WTC11 (cell line): ENCODE measurements at regions not wholly inside any gene's neighbourhood (a gene's known extent, or its start where the extent isn't known, plus 50 kb on each side); places are given as distances from the start of the nearest gene placed in this dataset.

ENCODE experiments used
- ATAC-seq: fragments of 200-7000 bp; cut with Tn5 transposase; 2 replicates; pipeline ENCODE4 v1.10.0; 2021; ENCODE audit warnings: mild to moderate bottlenecking, moderate library complexity
- CTCF ChIA-PET: fragments of 300-600 bp; sonication (Branson Sonifier 250); formaldehyde crosslinking; loops from one replicate; lab custom pipeline; 2021; ENCODE audit warnings: antibody characterized with exemption; lab: Charles Lee
- POLR2A ChIA-PET: fragments of 350-600 bp; sonication (Branson Sonifier 250); formaldehyde crosslinking; loops from one replicate; lab custom pipeline; 2021; ENCODE audit warnings: antibody characterized with exemption; lab: Charles Lee
- DNase-seq: peaks from one replicate; pipeline ENCODE4 v3.0.0; 2021; ENCODE audit warnings: low spot score
- H3K27ac Mint-ChIP-seq: 2 replicates; pipeline ENCODE4 v1.8.0; 2021; ENCODE audit warnings: mixed read lengths
- H3K27me3 Mint-ChIP-seq: 2 replicates; pipeline ENCODE4 v1.8.0; 2021; ENCODE audit warnings: low read depth, mild to moderate bottlenecking, moderate library complexity, mixed read lengths
- H3K36me3 Mint-ChIP-seq: 2 replicates; pipeline ENCODE4 v1.8.0; 2021; ENCODE audit warnings: mixed read lengths
- H3K4me1 Mint-ChIP-seq: 2 replicates; pipeline ENCODE4 v1.8.0; 2022; ENCODE audit warnings: mixed read lengths
- H3K4me3 Mint-ChIP-seq: 2 replicates; pipeline ENCODE4 v1.8.0; 2021; ENCODE audit warnings: mild to moderate bottlenecking, moderate library complexity, mixed read lengths
- H3K9me3 Mint-ChIP-seq: 2 replicates; pipeline ENCODE4 v1.8.0; 2021; ENCODE audit warnings: mixed read lengths
- CREB1 ChIP-seq: sonication (generic); formaldehyde crosslinking; IDR thresholded peaks from 2 replicates; pipeline ENCODE4 v1.8.0; 2023; ENCODE audit warnings: mild to moderate bottlenecking, missing genetic modification reagents
- CREM ChIP-seq: sonication (generic); formaldehyde crosslinking; IDR thresholded peaks from 2 replicates; pipeline ENCODE4 v1.8.1; 2022; ENCODE audit warnings: mild to moderate bottlenecking, missing genetic modification reagents, moderate library complexity
- ELF4 ChIP-seq: sonication (generic); formaldehyde crosslinking; IDR thresholded peaks from 2 replicates; pipeline ENCODE4 v1.8.1; 2022; ENCODE audit warnings: low read depth, mild to moderate bottlenecking, moderate library complexity, missing genetic modification reagents
- FOXJ3 ChIP-seq: sonication (generic); formaldehyde crosslinking; IDR thresholded peaks from 2 replicates; pipeline ENCODE4 v1.9.0; 2021; ENCODE audit warnings: missing genetic modification reagents, mild to moderate bottlenecking, borderline replicate concordance
- HMGA2 ChIP-seq: fragments of 250-450 bp; sonication (Bioruptor Pico); IDR thresholded peaks from 2 replicates; pipeline ENCODE4 v1.4.0; 2021; ENCODE audit warnings: mild to moderate bottlenecking, moderate library complexity
- JAZF1 ChIP-seq: fragments of 250-450 bp; sonication (Bioruptor Pico); IDR thresholded peaks from 2 replicates; pipeline ENCODE4 v1.9.0; 2021; ENCODE audit warnings: moderate library complexity, mild to moderate bottlenecking, inconsistent platforms
- NR1H2 ChIP-seq: sonication (generic); formaldehyde crosslinking; IDR thresholded peaks from 2 replicates; pipeline ENCODE4 v1.9.0; 2021; ENCODE audit warnings: mild to moderate bottlenecking, moderate library complexity, missing genetic modification reagents
- NR2C2 ChIP-seq: sonication (generic); formaldehyde crosslinking; IDR thresholded peaks from 2 replicates; pipeline ENCODE4 v1.8.0; 2022; ENCODE audit warnings: mild to moderate bottlenecking, missing genetic modification reagents
- ZNF232 ChIP-seq: sonication (generic); formaldehyde crosslinking; IDR thresholded peaks from 2 replicates; pipeline ENCODE4 v1.8.0; 2022; ENCODE audit warnings: mild to moderate bottlenecking, missing genetic modification reagents
- TF ChIP-seq, protein P1 (sequence below): sonication (generic); formaldehyde crosslinking; IDR thresholded peaks from 2 replicates; pipeline ENCODE4 v1.8.0; 2022; ENCODE audit warnings: missing genetic modification reagents
- TF ChIP-seq, protein P2 (sequence below): sonication (generic); formaldehyde crosslinking; IDR thresholded peaks from 2 replicates; pipeline ENCODE4 v1.8.1; 2022; ENCODE audit warnings: low read depth, missing genetic modification reagents, borderline replicate concordance
- TF ChIP-seq, protein P3 (sequence below): fragments of 250-450 bp; sonication (Bioruptor Pico); IDR thresholded peaks from 2 replicates; pipeline ENCODE4 v1.9.0; 2021; ENCODE audit warnings: mild to moderate bottlenecking, borderline replicate concordance
- TF ChIP-seq, protein P4 (sequence below): sonication (generic); formaldehyde crosslinking; IDR thresholded peaks from 2 replicates; pipeline ENCODE4 v1.8.1; 2022; ENCODE audit warnings: mild to moderate bottlenecking, moderate library complexity, missing genetic modification reagents
- TF ChIP-seq, protein P5 (sequence below): fragments of 250-450 bp; sonication (Bioruptor Pico); IDR thresholded peaks from 2 replicates; pipeline ENCODE4 v2.1.2; 2022; ENCODE audit warnings: mild to moderate bottlenecking, moderate library complexity
- TF ChIP-seq, protein P6 (sequence below): sonication (generic); formaldehyde crosslinking; IDR thresholded peaks from 2 replicates; pipeline ENCODE4 v1.8.1; 2023; ENCODE audit warnings: mild to moderate bottlenecking, missing genetic modification reagents, moderate library complexity
- TF ChIP-seq, protein P7 (sequence below): sonication (generic); formaldehyde crosslinking; IDR thresholded peaks from 2 replicates; pipeline ENCODE4 v1.8.1; 2023; ENCODE audit warnings: mild to moderate bottlenecking, moderate library complexity, missing genetic modification reagents
- TF ChIP-seq, protein P8 (sequence below): sonication (generic); formaldehyde crosslinking; IDR thresholded peaks from 2 replicates; pipeline ENCODE4 v1.8.1; 2023; ENCODE audit warnings: mild to moderate bottlenecking, missing genetic modification reagents, borderline replicate concordance

DNA sequence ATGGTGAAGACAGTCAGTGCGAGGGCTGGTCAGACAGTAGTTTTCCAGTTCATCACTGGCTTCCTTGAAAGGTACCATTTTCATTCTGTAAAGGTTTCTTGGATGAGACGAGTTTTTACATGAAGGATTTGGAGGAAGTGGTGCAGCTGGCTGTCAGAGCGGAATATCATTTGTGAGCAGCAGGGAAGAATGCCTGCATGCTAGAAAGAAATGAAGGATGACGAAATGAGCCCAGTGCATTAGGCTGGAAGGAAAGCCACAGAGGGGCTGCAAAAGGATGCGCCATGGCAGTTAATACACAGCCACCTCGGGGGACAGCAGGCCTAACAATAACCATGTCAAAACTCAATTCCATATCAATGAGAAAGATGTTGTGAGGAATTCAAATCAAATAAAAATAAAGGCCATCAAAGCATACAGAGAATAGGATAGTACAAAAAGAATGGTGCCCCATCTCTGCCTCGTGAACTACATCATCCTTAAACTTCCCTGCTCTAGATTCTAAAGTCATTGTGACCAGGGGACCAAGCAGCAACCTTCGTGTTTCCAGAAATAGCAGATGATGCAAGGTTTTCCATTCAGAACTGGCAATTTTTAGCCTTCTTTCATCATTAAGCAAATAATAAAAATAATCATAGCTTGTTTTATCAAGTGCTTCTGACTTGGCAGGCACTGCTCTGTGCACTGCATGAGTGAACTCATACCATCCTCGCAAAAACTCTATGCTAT lies 504.2 kb downstream of the RFC3 start (continued):
- TF ChIP-seq, protein P1, sequence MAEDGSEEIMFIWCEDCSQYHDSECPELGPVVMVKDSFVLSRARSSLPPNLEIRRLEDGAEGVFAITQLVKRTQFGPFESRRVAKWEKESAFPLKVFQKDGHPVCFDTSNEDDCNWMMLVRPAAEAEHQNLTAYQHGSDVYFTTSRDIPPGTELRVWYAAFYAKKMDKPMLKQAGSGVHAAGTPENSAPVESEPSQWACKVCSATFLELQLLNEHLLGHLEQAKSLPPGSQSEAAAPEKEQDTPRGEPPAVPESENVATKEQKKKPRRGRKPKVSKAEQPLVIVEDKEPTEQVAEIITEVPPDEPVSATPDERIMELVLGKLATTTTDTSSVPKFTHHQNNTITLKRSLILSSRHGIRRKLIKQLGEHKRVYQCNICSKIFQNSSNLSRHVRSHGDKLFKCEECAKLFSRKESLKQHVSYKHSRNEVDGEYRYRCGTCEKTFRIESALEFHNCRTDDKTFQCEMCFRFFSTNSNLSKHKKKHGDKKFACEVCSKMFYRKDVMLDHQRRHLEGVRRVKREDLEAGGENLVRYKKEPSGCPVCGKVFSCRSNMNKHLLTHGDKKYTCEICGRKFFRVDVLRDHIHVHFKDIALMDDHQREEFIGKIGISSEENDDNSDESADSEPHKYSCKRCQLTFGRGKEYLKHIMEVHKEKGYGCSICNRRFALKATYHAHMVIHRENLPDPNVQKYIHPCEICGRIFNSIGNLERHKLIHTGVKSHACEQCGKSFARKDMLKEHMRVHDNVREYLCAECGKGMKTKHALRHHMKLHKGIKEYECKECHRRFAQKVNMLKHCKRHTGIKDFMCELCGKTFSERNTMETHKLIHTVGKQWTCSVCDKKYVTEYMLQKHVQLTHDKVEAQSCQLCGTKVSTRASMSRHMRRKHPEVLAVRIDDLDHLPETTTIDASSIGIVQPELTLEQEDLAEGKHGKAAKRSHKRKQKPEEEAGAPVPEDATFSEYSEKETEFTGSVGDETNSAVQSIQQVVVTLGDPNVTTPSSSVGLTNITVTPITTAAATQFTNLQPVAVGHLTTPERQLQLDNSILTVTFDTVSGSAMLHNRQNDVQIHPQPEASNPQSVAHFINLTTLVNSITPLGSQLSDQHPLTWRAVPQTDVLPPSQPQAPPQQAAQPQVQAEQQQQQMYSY (CRISPR knock-in tag) = no peak
- no peak for TF ChIP-seq CREM (CRISPR knock-in tag)
- no peak for TF ChIP-seq ZNF232 (CRISPR knock-in tag)
- no peak for TF ChIP-seq ELF4
- TF ChIP-seq HMGA2 (CRISPR knock-in tag) = no peak
- TF ChIP-seq, protein P2, sequence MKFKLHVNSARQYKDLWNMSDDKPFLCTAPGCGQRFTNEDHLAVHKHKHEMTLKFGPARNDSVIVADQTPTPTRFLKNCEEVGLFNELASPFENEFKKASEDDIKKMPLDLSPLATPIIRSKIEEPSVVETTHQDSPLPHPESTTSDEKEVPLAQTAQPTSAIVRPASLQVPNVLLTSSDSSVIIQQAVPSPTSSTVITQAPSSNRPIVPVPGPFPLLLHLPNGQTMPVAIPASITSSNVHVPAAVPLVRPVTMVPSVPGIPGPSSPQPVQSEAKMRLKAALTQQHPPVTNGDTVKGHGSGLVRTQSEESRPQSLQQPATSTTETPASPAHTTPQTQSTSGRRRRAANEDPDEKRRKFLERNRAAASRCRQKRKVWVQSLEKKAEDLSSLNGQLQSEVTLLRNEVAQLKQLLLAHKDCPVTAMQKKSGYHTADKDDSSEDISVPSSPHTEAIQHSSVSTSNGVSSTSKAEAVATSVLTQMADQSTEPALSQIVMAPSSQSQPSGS (CRISPR knock-in tag) = no peak
- TF ChIP-seq, protein P3, sequence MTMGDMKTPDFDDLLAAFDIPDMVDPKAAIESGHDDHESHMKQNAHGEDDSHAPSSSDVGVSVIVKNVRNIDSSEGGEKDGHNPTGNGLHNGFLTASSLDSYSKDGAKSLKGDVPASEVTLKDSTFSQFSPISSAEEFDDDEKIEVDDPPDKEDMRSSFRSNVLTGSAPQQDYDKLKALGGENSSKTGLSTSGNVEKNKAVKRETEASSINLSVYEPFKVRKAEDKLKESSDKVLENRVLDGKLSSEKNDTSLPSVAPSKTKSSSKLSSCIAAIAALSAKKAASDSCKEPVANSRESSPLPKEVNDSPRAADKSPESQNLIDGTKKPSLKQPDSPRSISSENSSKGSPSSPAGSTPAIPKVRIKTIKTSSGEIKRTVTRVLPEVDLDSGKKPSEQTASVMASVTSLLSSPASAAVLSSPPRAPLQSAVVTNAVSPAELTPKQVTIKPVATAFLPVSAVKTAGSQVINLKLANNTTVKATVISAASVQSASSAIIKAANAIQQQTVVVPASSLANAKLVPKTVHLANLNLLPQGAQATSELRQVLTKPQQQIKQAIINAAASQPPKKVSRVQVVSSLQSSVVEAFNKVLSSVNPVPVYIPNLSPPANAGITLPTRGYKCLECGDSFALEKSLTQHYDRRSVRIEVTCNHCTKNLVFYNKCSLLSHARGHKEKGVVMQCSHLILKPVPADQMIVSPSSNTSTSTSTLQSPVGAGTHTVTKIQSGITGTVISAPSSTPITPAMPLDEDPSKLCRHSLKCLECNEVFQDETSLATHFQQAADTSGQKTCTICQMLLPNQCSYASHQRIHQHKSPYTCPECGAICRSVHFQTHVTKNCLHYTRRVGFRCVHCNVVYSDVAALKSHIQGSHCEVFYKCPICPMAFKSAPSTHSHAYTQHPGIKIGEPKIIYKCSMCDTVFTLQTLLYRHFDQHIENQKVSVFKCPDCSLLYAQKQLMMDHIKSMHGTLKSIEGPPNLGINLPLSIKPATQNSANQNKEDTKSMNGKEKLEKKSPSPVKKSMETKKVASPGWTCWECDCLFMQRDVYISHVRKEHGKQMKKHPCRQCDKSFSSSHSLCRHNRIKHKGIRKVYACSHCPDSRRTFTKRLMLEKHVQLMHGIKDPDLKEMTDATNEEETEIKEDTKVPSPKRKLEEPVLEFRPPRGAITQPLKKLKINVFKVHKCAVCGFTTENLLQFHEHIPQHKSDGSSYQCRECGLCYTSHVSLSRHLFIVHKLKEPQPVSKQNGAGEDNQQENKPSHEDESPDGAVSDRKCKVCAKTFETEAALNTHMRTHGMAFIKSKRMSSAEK (CRISPR knock-in tag) = no peak

DNA sequence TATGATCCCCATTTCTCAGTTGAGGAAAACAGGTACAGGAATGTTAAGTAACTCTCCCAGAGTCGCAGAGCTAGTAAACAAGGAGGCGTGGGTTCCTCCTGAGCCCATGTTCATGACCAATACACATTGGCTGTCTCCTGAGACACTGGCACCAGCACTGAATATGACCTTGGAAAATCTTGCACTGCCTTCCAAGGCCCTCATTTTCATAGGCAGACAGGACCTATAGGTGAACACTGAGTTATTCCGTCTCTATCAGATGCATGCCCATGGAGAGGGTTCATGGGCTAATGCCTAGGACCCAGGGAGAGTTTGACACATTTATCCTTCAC lies 504.8 kb downstream of the RFC3 start:
- Mint-ChIP-seq H3K27me3 (no peaks in the 10 kb centered on the region), H3K27ac (no peak overlapping the region), H3K4me1 (peaks cover 7% of the 10 kb centered on the region; the same call in 1 of the 2 replicates), H3K36me3 (no peaks in the 10 kb centered on the region), H3K4me3 (no peak overlapping the region), H3K9me3 (no peaks in the 10 kb centered on the region)
- ChIA-PET CTCF (no interaction called here), POLR2A (no interaction called here)
- ATAC-seq = no peak
- DNase-seq = no peak
- TF ChIP-seq FOXJ3 (no peak), CREM (CRISPR knock-in tag) (no peak), NR2C2 (CRISPR knock-in tag) (no peak), NR1H2 (no peak), CREB1 (no peak), JAZF1 (CRISPR knock-in tag) (no peak)
- TF ChIP-seq, protein P4, sequence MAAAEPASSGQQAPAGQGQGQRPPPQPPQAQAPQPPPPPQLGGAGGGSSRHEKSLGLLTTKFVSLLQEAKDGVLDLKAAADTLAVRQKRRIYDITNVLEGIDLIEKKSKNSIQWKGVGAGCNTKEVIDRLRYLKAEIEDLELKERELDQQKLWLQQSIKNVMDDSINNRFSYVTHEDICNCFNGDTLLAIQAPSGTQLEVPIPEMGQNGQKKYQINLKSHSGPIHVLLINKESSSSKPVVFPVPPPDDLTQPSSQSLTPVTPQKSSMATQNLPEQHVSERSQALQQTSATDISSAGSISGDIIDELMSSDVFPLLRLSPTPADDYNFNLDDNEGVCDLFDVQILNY = no peak
- TF ChIP-seq, protein P5, sequence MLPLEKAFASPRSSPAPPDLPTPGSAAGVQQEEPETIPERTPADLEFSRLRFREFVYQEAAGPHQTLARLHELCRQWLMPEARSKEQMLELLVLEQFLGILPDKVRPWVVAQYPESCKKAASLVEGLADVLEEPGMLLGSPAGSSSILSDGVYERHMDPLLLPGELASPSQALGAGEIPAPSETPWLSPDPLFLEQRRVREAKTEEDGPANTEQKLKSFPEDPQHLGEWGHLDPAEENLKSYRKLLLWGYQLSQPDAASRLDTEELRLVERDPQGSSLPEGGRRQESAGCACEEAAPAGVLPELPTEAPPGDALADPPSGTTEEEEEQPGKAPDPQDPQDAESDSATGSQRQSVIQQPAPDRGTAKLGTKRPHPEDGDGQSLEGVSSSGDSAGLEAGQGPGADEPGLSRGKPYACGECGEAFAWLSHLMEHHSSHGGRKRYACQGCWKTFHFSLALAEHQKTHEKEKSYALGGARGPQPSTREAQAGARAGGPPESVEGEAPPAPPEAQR (CRISPR knock-in tag) = no peak
- TF ChIP-seq, protein P6, sequence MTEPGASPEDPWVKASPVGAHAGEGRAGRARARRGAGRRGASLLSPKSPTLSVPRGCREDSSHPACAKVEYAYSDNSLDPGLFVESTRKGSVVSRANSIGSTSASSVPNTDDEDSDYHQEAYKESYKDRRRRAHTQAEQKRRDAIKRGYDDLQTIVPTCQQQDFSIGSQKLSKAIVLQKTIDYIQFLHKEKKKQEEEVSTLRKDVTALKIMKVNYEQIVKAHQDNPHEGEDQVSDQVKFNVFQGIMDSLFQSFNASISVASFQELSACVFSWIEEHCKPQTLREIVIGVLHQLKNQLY (CRISPR knock-in tag) = no peak
- TF ChIP-seq, protein P7, sequence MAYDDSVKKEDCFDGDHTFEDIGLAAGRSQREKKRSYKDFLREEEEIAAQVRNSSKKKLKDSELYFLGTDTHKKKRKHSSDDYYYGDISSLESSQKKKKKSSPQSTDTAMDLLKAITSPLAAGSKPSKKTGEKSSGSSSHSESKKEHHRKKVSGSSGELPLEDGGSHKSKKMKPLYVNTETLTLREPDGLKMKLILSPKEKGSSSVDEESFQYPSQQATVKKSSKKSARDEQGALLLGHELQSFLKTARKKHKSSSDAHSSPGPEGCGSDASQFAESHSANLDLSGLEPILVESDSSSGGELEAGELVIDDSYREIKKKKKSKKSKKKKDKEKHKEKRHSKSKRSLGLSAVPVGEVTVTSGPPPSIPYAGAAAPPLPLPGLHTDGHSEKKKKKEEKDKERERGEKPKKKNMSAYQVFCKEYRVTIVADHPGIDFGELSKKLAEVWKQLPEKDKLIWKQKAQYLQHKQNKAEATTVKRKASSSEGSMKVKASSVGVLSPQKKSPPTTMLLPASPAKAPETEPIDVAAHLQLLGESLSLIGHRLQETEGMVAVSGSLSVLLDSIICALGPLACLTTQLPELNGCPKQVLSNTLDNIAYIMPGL = no peak
- TF ChIP-seq, protein P8, sequence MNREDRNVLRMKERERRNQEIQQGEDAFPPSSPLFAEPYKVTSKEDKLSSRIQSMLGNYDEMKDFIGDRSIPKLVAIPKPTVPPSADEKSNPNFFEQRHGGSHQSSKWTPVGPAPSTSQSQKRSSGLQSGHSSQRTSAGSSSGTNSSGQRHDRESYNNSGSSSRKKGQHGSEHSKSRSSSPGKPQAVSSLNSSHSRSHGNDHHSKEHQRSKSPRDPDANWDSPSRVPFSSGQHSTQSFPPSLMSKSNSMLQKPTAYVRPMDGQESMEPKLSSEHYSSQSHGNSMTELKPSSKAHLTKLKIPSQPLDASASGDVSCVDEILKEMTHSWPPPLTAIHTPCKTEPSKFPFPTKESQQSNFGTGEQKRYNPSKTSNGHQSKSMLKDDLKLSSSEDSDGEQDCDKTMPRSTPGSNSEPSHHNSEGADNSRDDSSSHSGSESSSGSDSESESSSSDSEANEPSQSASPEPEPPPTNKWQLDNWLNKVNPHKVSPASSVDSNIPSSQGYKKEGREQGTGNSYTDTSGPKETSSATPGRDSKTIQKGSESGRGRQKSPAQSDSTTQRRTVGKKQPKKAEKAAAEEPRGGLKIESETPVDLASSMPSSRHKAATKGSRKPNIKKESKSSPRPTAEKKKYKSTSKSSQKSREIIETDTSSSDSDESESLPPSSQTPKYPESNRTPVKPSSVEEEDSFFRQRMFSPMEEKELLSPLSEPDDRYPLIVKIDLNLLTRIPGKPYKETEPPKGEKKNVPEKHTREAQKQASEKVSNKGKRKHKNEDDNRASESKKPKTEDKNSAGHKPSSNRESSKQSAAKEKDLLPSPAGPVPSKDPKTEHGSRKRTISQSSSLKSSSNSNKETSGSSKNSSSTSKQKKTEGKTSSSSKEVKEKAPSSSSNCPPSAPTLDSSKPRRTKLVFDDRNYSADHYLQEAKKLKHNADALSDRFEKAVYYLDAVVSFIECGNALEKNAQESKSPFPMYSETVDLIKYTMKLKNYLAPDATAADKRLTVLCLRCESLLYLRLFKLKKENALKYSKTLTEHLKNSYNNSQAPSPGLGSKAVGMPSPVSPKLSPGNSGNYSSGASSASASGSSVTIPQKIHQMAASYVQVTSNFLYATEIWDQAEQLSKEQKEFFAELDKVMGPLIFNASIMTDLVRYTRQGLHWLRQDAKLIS (CRISPR knock-in tag) = no peak
